Skeletal muscle tissue (tissue), 4 donors: ENCODE measurements at regions not wholly inside any gene's neighbourhood (a gene's known extent, or its start where the extent isn't known, plus 50 kb on each side); places are given as distances from the start of the nearest gene placed in this dataset. TPM values are rescaled to one million over a fixed set of nuclear protein-coding genes. Genes with fewer than 3 reads are reported as not detected.

Experiments
- H3K27ac ChIP-seq: one replicate; pipeline ENCODE4 v1.7.0; 2013; ENCODE audit warnings: mild to moderate bottlenecking, low read depth, low read length, inconsistent platforms
- H3K27me3 ChIP-seq, 3 donors: one replicate each; pipeline ENCODE4 v1.7.0; 2013; ENCODE audit warnings: low read length in 3 of 3; ENCODE audit not compliant: control insufficient read depth in 3 of 3, insufficient read depth in 3 of 3
- H3K36me3 ChIP-seq, 3 donors: one replicate each; pipeline ENCODE4 v1.7.0; 2013; ENCODE audit warnings: low read length in 3 of 3; ENCODE audit not compliant: control insufficient read depth in 3 of 3, insufficient read depth in 3 of 3
- H3K4me1 ChIP-seq, 3 donors: one replicate each; pipeline ENCODE4 v1.7.0; 2013; ENCODE audit warnings: low read length in 3 of 3, mild to moderate bottlenecking in 3 of 3; ENCODE audit not compliant: control insufficient read depth in 3 of 3, insufficient read depth in 3 of 3
- H3K4me3 ChIP-seq, 3 donors: one replicate each; pipeline ENCODE4 v1.7.0; 2013; ENCODE audit warnings: low read length in 3 of 3
- H3K9ac ChIP-seq, 3 donors: one replicate each; pipeline ENCODE4 v1.7.0; 2013; ENCODE audit warnings: low read length in 3 of 3, mild to moderate bottlenecking in 3 of 3, moderate library complexity in 2 of 3, low read depth in 1 of 3
- H3K9me3 ChIP-seq, 3 donors: one replicate each; pipeline ENCODE4 v1.7.0; 2013; ENCODE audit warnings: low read length in 3 of 3; ENCODE audit not compliant: control insufficient read depth in 3 of 3
- small RNA-seq: library from RNA; depleted of rRNA; stranded (forward); fragments of <200 nt; gene quantifications from one replicate; pipeline ENCODE3, GENCODE V24; 2014
- donor health status: Osteomylitis.

DNA sequence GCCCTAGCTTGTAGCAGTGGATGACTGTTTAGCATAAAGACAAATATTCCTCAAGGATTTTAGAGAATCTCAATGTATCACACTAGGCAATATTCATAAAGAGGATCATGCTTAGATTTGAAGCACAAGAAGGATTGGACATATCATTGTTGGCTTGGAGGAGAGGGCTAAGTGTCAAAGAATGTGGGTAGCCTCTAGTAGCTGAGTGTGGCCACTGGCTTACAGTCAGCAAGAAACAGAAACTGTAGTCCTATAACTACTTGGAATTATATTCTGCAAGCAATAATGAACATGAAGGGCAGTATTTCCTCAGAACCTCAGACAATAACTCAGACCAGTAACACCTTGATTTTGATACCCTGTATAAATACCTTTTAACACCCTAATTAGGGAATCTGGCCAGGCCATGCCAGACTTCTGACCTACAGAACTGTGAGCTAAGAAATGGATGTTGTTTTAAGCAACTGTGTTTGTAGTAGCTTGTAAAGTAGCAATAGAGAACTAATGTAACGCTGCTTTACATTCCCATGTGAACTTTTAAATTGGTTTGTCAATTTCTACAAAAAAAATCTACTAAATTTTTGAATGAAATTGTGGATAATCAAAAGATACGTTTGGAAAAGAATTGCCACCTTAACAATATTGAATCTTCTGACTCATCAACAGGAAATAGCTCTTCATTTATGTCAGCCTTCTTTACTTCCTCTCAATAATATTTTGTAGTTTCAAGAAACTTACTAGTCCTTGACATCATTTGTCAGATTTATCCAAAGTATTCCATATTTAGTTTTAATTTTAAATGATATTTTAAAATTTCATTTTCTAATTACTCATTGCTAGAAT lies 65.2 kb upstream of the RSPO3 start:
- H3K27me3 ChIP-seq = no peaks in the 10 kb centered on the region
- peaks cover 0 to 3% (median 0%) of the 10 kb centered on the region in 3 donors for H3K9me3 ChIP-seq
- no peaks in the 10 kb centered on the region for H3K4me1 ChIP-seq
- no peak overlapping the region for H3K4me3 ChIP-seq
- H3K27ac ChIP-seq = no peak overlapping the region
- no peak overlapping the region for H3K9ac ChIP-seq
- no peaks in the 10 kb centered on the region for H3K36me3 ChIP-seq

DNA sequence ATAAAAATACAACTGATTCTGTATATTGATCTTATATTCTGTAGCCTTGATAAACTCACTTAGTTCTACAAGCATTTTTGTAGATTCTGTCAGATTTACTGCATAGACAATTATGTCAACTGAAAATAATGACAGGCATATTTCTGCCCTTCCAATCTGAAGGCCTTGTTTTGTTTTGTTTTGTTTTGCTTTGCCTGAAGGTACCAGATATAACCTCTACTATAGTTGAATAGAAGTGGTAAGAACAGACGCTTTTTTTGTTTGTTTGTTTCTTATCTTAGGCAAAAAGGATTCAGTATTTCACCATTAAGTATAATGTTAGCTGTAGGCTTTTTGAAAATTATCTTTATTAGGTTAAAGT lies 64.6 kb upstream of the RSPO3 start:
- Histone ChIP-seq H3K4me3 (no peak overlapping the region), H3K4me1 (no peaks in the 10 kb centered on the region), H3K36me3 (no peaks in the 10 kb centered on the region), H3K9ac (no peak overlapping the region), H3K27me3 (no peaks in the 10 kb centered on the region), H3K27ac (no peak overlapping the region), H3K9me3 (peaks cover 0 to 3% (median 0%) of the 10 kb centered on the region in 3 donors)

DNA sequence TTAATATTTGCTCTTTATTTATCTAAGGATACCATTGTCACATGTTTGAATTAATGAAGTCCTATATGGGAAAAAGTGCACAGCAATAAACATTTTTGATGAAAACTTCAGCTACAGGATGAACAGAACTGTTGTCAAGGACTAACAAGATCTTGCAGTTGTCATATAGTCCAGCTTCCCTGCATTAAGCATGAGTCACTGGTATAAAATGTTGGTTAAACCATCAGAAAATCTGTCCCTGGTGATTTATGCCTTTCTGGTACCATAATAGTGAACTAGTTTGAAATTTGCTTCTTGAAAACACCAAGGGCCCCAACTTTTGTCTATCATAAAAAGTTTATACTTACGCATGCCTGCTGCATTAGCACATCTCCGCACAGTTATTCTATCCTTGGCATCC lies 60.4 kb upstream of the RSPO3 start:
- no peak overlapping the region for H3K27ac ChIP-seq
- H3K36me3 ChIP-seq = no peaks in the 10 kb centered on the region
- peaks cover 0 to 3% (median 0%) of the 10 kb centered on the region in 3 donors for H3K9me3 ChIP-seq
- H3K4me1 ChIP-seq = no peaks in the 10 kb centered on the region
- H3K27me3 ChIP-seq = no peaks in the 10 kb centered on the region
- H3K9ac ChIP-seq = no peak overlapping the region
- no peak overlapping the region for H3K4me3 ChIP-seq

DNA sequence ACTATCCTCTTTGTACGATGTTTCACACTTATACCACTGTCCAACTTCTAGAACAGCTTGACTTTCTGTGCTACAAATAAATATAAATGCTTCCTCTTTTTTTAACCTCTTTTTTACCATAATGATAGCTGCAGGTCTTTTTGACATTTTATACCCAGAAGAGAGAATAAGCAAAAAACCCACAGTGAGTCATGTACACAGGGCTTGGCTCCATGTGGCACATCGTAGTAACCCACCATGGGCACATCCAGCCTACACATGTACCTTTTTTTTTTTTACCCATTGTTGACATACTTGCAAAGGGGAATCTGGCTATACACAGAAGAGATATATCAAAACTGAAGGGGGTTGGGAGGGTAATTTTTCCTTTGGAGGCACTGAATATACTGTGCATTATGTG lies 59.5 kb upstream of the RSPO3 start:
- Histone ChIP-seq H3K9ac (no peak overlapping the region), H3K9me3 (peaks cover 0 to 3% (median 0%) of the 10 kb centered on the region in 3 donors), H3K4me1 (no peaks in the 10 kb centered on the region), H3K4me3 (no peak overlapping the region), H3K27ac (no peak overlapping the region), H3K27me3 (no peaks in the 10 kb centered on the region), H3K36me3 (no peaks in the 10 kb centered on the region)

Small RNA genes lying in the stretch of these regions (small RNA-seq; reads per million reads assigned to genes)
- gene MIR588 (not detected), gene RNU6-200P (not detected)
